Spleen (tissue), 7 donors: ENCODE measurements at regions not wholly inside any gene's neighbourhood (a gene's known extent, or its start where the extent isn't known, plus 50 kb on each side); places are given as distances from the start of the nearest gene placed in this dataset.

Experiments
- CTCF ChIP-seq, 11 experiments: fragments of 200-600 bp in 7 of 11; fragments of 450-650 bp in 4 of 11; sonication (generic) in 4 of 11; IDR thresholded peaks in 8 of 11; conservative IDR thresholded peaks in 3 of 11; 1 replicate in 7 of 11; 2 replicates in 4 of 11; pipeline versions ENCODE4 v1.4.0 to v1.8.0; 2016 to 2021; ENCODE audit warnings: antibody characterized with exemption in 11 of 11, inconsistent platforms in 4 of 11, mild to moderate bottlenecking in 1 of 11
- POLR2AphosphoS5 ChIP-seq, 3 donors: sonication (generic); formaldehyde crosslinking; IDR thresholded peaks; one replicate each; pipeline ENCODE4 v1.5.1; 2017; ENCODE audit warnings: antibody characterized with exemption in 3 of 3
- donor health status: DM: no; HTN: no; CAD: no; lungs with moderate emphysema.
- donor health status: DM: no; HTN: no; CAD: no.
- donor health status: DM: no; HTN: no; CAD: no.

- TF ChIP-seq CTCF (IDR thresholded peaks at IDR 0.05 in 8 of 11, conservative IDR thresholded peaks at IDR 0.05 in 3 of 11) (no peak), POLR2AphosphoS5 (IDR thresholded peaks at IDR 0.05) (no peak)
These were observed 1085.8 kb upstream of the CITED2 start for GRCh38 chr6:140460267-140460666.
